Gastrocnemius medialis (tissue), 4 donors: ENCODE measurements at regions not wholly inside any gene's neighbourhood (a gene's known extent, or its start where the extent isn't known, plus 50 kb on each side); places are given as distances from the start of the nearest gene placed in this dataset.

ENCODE experiments used
- CTCF ChIP-seq, 5 experiments: fragments of 450-650 bp in 3 of 5; fragments of 200-600 bp in 2 of 5; sonication (generic) in 2 of 5; IDR thresholded peaks in 4 of 5; conservative IDR thresholded peaks in 1 of 5; 1 replicate in 4 of 5; 2 replicates in 1 of 5; pipeline ENCODE4 v1.5.1; 2016 to 2019; ENCODE audit warnings: antibody characterized with exemption in 5 of 5, mild to moderate bottlenecking in 3 of 5, moderate library complexity in 3 of 5
- POLR2A ChIP-seq, 2 donors: fragments of 450-650 bp; IDR thresholded peaks; one replicate each; pipeline ENCODE4 v1.6.1; 2017; ENCODE audit warnings: antibody characterized with exemption in 2 of 2, mild to moderate bottlenecking in 2 of 2, moderate library complexity in 2 of 2

DNA sequence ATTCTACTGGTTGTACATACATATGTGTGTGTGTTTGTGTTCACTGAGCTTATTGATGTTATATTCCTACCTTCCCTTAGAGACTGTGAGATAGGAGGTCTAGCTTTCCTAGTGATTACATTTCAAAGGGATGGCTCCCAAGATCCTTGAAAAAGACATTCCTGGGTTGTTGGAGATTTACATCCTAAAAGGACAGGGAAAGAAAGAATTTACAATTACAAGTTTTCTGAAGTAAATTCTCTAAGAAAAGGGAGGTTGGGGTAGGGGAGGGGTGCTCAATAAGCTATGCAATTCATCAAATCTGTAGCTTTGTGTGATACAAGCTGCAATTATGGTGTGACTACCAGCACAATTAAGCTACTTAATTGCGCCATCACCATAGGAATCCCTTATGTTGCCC, 284.3 kb downstream of the NUP35 start:
- TF ChIP-seq CTCF (IDR thresholded peaks at IDR 0.05 in 4 of 5, conservative IDR thresholded peaks at IDR 0.05 in 1 of 5), result no peak
- TF ChIP-seq POLR2A (IDR thresholded peaks at IDR 0.05), result no peak
